Fibroblast of lung (primary cell): ENCODE measurements at regions not wholly inside any gene's neighbourhood (a gene's known extent, or its start where the extent isn't known, plus 50 kb on each side); places are given as distances from the start of the nearest gene placed in this dataset.
A peak's percentile ranks its signal among the peaks of the same experiment; 100 is the strongest.

ENCODE experiments used
- DNase-seq, 2 donors: peaks; one replicate each; pipeline versions ENCODE4 v3.0.0 to v3.0.0-alpha.2; 2010; ENCODE audit warnings: low read depth in 2 of 2
- H2AFZ ChIP-seq: 2 replicates; pipeline ENCODE4 v1.5.1; 2012; ENCODE audit warnings: low read length, control low read depth, inconsistent platforms
- H3K27ac ChIP-seq: 2 replicates; pipeline ENCODE4 v1.5.1; 2011; ENCODE audit warnings: low read length, control low read depth; ENCODE audit not compliant: insufficient read depth
- H3K27me3 ChIP-seq: 2 replicates; pipeline ENCODE4 v1.5.1; 2011; ENCODE audit warnings: mild to moderate bottlenecking, low read length; ENCODE audit not compliant: control insufficient read depth, insufficient read depth
- H3K36me3 ChIP-seq: 2 replicates; pipeline ENCODE4 v1.5.1; 2011; ENCODE audit warnings: low read length; ENCODE audit not compliant: control insufficient read depth, insufficient read depth
- H3K4me1 ChIP-seq: 2 replicates; pipeline ENCODE4 v1.5.1; 2011; ENCODE audit warnings: low read length; ENCODE audit not compliant: control insufficient read depth, insufficient read depth; ENCODE audit errors: extremely low read depth
- H3K4me2 ChIP-seq: 2 replicates; pipeline ENCODE4 v1.5.1; 2011; ENCODE audit warnings: low read length, control low read depth; ENCODE audit not compliant: insufficient read depth; ENCODE audit errors: extremely low read depth
- H3K4me3 ChIP-seq, 4 experiments: fragments of 200-600 bp in 1 of 4; sonication (generic) in 1 of 4; replicated peaks in 1 of 4; 2 replicates each; pipeline ENCODE4 v1.5.1; 2011 to 2016; ENCODE audit warnings: low read length in 4 of 4, low read depth in 3 of 4, mild to moderate bottlenecking in 3 of 4, control low read depth in 2 of 4, inconsistent platforms in 1 of 4, mixed read lengths in 1 of 4; ENCODE audit not compliant: insufficient read depth in 1 of 4; ENCODE audit errors: control extremely low read depth in 1 of 4
- H3K79me2 ChIP-seq: 2 replicates; pipeline ENCODE4 v1.5.1; 2012; ENCODE audit warnings: mild to moderate bottlenecking, low read length, inconsistent platforms; ENCODE audit not compliant: control insufficient read depth, insufficient read depth
- H3K9ac ChIP-seq: 2 replicates; pipeline ENCODE4 v1.5.1; 2011; ENCODE audit warnings: mild to moderate bottlenecking, low read length, control low read depth; ENCODE audit not compliant: insufficient read depth
- H3K9me3 ChIP-seq: 2 replicates; pipeline ENCODE4 v1.5.1; 2012; ENCODE audit warnings: low read depth, low read length; ENCODE audit not compliant: control insufficient read depth, insufficient read depth
- H4K20me1 ChIP-seq: 2 replicates; pipeline ENCODE4 v1.5.1; 2011; ENCODE audit warnings: low read length; ENCODE audit not compliant: control insufficient read depth, insufficient read depth; ENCODE audit errors: extremely low read depth
- CTCF ChIP-seq, 2 donors: IDR thresholded peaks in 1 of 2; conservative IDR thresholded peaks in 1 of 2; 1 replicate in 1 of 2; 2 replicates in 1 of 2; pipeline ENCODE4 v1.5.1; 2011 to 2012; ENCODE audit warnings: low read length in 2 of 2, control low read depth in 1 of 2, inconsistent platforms in 1 of 2, low read depth in 1 of 2, mild to moderate bottlenecking in 1 of 2
- EZH2 ChIP-seq: IDR thresholded peaks from 2 replicates; pipeline ENCODE4 v1.5.1; 2012; ENCODE audit warnings: low read length, control low read depth, mild to moderate bottlenecking; ENCODE audit errors: missing control alignments

- no peaks in the 10 kb centered on the region for H3K79me2 ChIP-seq
Measured at GRCh38 chr3:104781112-104781511, 585.6 kb upstream of the ALCAM start.

GRCh38 chr3:104785947-104786346, 580.8 kb upstream of the ALCAM start:
- peak; percentile 20 to 52 for DNase-seq
- Histone ChIP-seq H4K20me1 (no peaks in the 10 kb centered on the region), H3K36me3 (no peaks in the 10 kb centered on the region), H3K4me1 (no peaks in the 10 kb centered on the region), H3K9ac (no peak overlapping the region), H3K27me3 (no peaks in the 10 kb centered on the region), H3K4me3 (no peak overlapping the region), H3K9me3 (no peaks in the 10 kb centered on the region), H3K4me2 (no peak overlapping the region), H2AFZ (no peak overlapping the region), H3K79me2 (no peaks in the 10 kb centered on the region), H3K27ac (no peak overlapping the region)
- TF ChIP-seq CTCF (conservative IDR thresholded peaks at IDR 0.05 in 1 of 2, IDR thresholded peaks at IDR 0.05 in 1 of 2; ENCODE audit: low read depth in 1 of 2, low read length in 2 of 2) (no peak), EZH2 (no peak)

More at GRCh38 chr3:104781112-104781511, 585.6 kb upstream of the ALCAM start:
- no peaks in the 10 kb centered on the region for H3K4me1 ChIP-seq
- no peak for TF ChIP-seq CTCF (conservative IDR thresholded peaks at IDR 0.05 in 1 of 2, IDR thresholded peaks at IDR 0.05 in 1 of 2; ENCODE audit: low read depth in 1 of 2, low read length in 2 of 2)
- TF ChIP-seq EZH2 = no peak
- no peak overlapping the region for H3K4me3 ChIP-seq
- no peak overlapping the region for H2AFZ ChIP-seq
- H3K27ac ChIP-seq = no peak overlapping the region
- no peaks in the 10 kb centered on the region for H3K27me3 ChIP-seq
- no peak for DNase-seq
- H3K9ac ChIP-seq = no peak overlapping the region
- H4K20me1 ChIP-seq = no peaks in the 10 kb centered on the region
- no peak overlapping the region for H3K4me2 ChIP-seq
- H3K36me3 ChIP-seq = no peaks in the 10 kb centered on the region
- no peaks in the 10 kb centered on the region for H3K9me3 ChIP-seq

- Histone ChIP-seq H3K4me2 (no peak overlapping the region), H3K27me3 (no peaks in the 10 kb centered on the region), H3K4me3 (no peak overlapping the region), H3K36me3 (no peaks in the 10 kb centered on the region), H3K79me2 (no peaks in the 10 kb centered on the region), H4K20me1 (no peaks in the 10 kb centered on the region), H3K27ac (no peak overlapping the region), H3K9ac (no peak overlapping the region), H3K4me1 (no peaks in the 10 kb centered on the region), H2AFZ (no peak overlapping the region), H3K9me3 (no peaks in the 10 kb centered on the region)
- no peak for DNase-seq
- TF ChIP-seq EZH2 (no peak), CTCF (conservative IDR thresholded peaks at IDR 0.05 in 1 of 2, IDR thresholded peaks at IDR 0.05 in 1 of 2; ENCODE audit: low read depth in 1 of 2, low read length in 2 of 2) (no peak)
Measured at GRCh38 chr3:104787306-104787705, 579.4 kb upstream of the ALCAM start.
